Right lobe of liver (tissue), 4 donors: ENCODE measurements at regions not wholly inside any gene's neighbourhood (a gene's known extent, or its start where the extent isn't known, plus 50 kb on each side); places are given as distances from the start of the nearest gene placed in this dataset.

Experiments used
- POLR2A ChIP-seq: fragments of 450-650 bp; IDR thresholded peaks from one replicate; pipeline ENCODE4 v1.6.1; 2017; ENCODE audit warnings: antibody characterized with exemption, mild to moderate bottlenecking
- TF ChIP-seq, protein P1 (sequence below), 4 donors: fragments of 200-600 bp in 3 of 4; fragments of 450-650 bp in 1 of 4; IDR thresholded peaks; one replicate each; pipeline versions ENCODE4 v1.5.1 to v1.8.0; 2016 to 2022; ENCODE audit warnings: antibody characterized with exemption in 4 of 4, mild to moderate bottlenecking in 2 of 4
- donor health status: DM: no; HTN: no; CAD: no.
- donor health status: DM: no; HTN: no; CAD: no.
- donor health status: DM: no; HTN: yes; CAD: no.

DNA sequence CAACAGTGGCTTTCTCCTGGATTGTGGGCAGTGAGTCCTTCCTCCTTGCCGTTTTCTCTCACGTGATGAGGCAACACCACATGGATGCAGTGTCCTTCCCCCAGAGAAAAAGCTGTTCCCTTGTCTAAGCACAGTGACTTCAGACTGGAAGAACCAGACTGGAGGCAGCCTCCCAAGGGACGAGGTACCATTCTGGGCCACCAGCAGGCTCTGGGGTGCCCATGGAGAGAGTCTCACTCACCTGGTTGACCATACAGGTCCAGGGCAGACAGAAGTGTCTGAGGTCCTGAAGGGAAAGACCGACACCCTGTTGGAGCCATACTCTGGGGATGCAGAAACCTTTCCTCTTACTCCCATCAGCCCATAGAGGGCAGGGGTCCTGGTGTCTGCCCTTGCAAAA, 69.2 kb upstream of the DOCK1 start:
- TF ChIP-seq, protein P1, sequence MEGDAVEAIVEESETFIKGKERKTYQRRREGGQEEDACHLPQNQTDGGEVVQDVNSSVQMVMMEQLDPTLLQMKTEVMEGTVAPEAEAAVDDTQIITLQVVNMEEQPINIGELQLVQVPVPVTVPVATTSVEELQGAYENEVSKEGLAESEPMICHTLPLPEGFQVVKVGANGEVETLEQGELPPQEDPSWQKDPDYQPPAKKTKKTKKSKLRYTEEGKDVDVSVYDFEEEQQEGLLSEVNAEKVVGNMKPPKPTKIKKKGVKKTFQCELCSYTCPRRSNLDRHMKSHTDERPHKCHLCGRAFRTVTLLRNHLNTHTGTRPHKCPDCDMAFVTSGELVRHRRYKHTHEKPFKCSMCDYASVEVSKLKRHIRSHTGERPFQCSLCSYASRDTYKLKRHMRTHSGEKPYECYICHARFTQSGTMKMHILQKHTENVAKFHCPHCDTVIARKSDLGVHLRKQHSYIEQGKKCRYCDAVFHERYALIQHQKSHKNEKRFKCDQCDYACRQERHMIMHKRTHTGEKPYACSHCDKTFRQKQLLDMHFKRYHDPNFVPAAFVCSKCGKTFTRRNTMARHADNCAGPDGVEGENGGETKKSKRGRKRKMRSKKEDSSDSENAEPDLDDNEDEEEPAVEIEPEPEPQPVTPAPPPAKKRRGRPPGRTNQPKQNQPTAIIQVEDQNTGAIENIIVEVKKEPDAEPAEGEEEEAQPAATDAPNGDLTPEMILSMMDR (IDR thresholded peaks at IDR 0.05), result no peak
- TF ChIP-seq POLR2A, result no peak
